Stimulated activated CD4-positive, alpha-beta T cell treated with anti-CD3 and anti-CD28 coated beads, Interleukin-1b, Interleukin-23, amount 100 ng/mL, for 48 hours (primary cell): ENCODE measurements at regions not wholly inside any gene's neighbourhood (a gene's known extent, or its start where the extent isn't known, plus 50 kb on each side); places are given as distances from the start of the nearest gene placed in this dataset.

Experiments
- DNase-seq: peaks from one replicate; pipeline ENCODE4 v3.0.0-alpha.2; 2020

GRCh38 chr6:21522797-21523456, 70.6 kb upstream of the SOX4 start:
- DNase-seq, result no peak

GRCh38 chr6:21523652-21524051, 69.9 kb upstream of the SOX4 start:
- no peak for DNase-seq

- no peak for DNase-seq
Measured at GRCh38 chr6:21524201-21524600, 69.3 kb upstream of the SOX4 start.

GRCh38 chr6:21526974-21527373, 66.6 kb upstream of the SOX4 start:
- DNase-seq, result no peak

- DNase-seq, result no peak
Measured at GRCh38 chr6:21527731-21528130, 65.8 kb upstream of the SOX4 start.

DNA sequence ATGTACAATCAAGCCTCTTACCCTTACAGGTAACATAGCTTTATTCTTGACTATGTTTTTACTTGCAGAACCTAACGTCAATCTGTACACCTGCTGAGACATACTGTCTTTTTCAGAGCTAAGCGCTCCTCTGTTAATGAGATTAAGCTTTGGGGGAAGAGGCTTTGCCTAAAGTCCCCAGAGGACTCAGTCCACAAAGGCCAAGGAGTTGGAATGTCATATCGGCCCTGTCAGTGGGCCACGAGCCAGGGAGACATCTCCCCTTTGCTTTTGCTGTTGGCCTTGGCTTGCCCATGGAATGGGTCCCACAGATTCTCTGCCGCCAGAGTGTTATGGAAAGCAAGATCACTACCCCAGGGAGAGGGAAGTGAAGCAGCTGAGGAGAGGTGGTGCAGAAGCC, 64.1 kb upstream of the SOX4 start:
- DNase-seq, result no peak

GRCh38 chr6:21531393-21531792, 62.2 kb upstream of the SOX4 start:
- DNase-seq, result no peak

GRCh38 chr6:21533678-21534077, 59.9 kb upstream of the SOX4 start:
- DNase-seq, result no peak

DNA sequence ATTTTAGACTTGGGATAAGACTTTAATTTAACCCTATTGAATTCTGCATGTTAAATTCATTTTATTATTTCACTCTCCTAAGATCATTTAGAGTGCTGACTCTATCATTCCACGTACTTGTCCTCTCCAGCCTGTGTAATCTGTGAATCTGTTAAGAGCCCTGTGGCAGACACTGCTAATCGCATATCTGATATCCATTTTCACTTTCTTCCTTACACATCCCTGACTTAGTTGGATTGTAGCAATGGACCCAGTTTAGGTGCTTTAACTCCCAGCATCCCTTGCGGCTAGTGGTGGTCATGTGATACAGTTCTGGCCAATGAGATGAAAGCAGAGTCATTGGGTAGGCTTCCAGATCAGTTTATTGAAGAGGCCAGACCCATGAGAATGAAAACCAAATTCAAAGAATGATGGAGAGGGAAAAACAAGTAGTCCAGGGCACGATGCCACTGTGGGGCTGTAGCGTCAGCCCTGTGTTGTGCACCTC, 57.2 kb upstream of the SOX4 start:
- no peak for DNase-seq

- no peak for DNase-seq
Measured at GRCh38 chr6:21537637-21538036, 55.9 kb upstream of the SOX4 start.

- no peak for DNase-seq
Measured at GRCh38 chr6:21538186-21538798, 55.3 kb upstream of the SOX4 start.

GRCh38 chr6:21539621-21540100, 53.9 kb upstream of the SOX4 start:
- no peak for DNase-seq
